Natural killer cell (primary cell): ENCODE measurements at regions not wholly inside any gene's neighbourhood (a gene's known extent, or its start where the extent isn't known, plus 50 kb on each side); places are given as distances from the start of the nearest gene placed in this dataset.
"Not testable (repeated sequence)": the region's sequence is repeated elsewhere in the genome, so short reads cannot be mapped to it uniquely, and the experiment has no call there.

Source experiments
- ATAC-seq, 3 donors: fragments of 150-1000 bp in 2 of 3; fragments of 200-7000 bp in 1 of 3; cut with Tn5 transposase; 1 replicate in 1 of 3; 2 replicates in 2 of 3; pipeline ENCODE4 v1.10.0; 2021; ENCODE audit warnings: mild to moderate bottlenecking in 2 of 3, moderate library complexity in 2 of 3
- DNase-seq, 2 donors: peaks; one replicate each; pipeline versions ENCODE4 v3.0.0 to v3.0.0-alpha.2; 2013 to 2021; ENCODE audit warnings: mixed read lengths in 1 of 2
- H3K27ac ChIP-seq: one replicate; pipeline ENCODE4 v1.5.1; 2013; ENCODE audit warnings: mild to moderate bottlenecking, low read length
- H3K27me3 ChIP-seq: one replicate; pipeline ENCODE4 v1.6.1; 2013; ENCODE audit warnings: low read length; ENCODE audit not compliant: control insufficient read depth, insufficient read depth
- H3K36me3 ChIP-seq: one replicate; pipeline ENCODE4 v1.6.1; 2013; ENCODE audit warnings: low read length; ENCODE audit not compliant: control insufficient read depth, insufficient read depth
- H3K4me1 ChIP-seq: one replicate; pipeline ENCODE4 v1.6.1; 2013; ENCODE audit warnings: low read length; ENCODE audit not compliant: control insufficient read depth, insufficient read depth
- H3K4me3 ChIP-seq: one replicate; pipeline ENCODE4 v1.5.1; 2013; ENCODE audit warnings: low read length
- H3K9me3 ChIP-seq: one replicate; pipeline ENCODE4 v1.6.1; 2013; ENCODE audit warnings: low read length; ENCODE audit not compliant: control insufficient read depth, insufficient read depth
- H3K27ac Mint-ChIP-seq, 2 donors: one replicate each; pipeline ENCODE4 v1.8.0; 2022; ENCODE audit warnings: mild to moderate bottlenecking in 2 of 2, mixed read lengths in 2 of 2, moderate library complexity in 1 of 2
- H3K27me3 Mint-ChIP-seq, 2 donors: one replicate each; pipeline ENCODE4 v1.8.0; 2022; ENCODE audit warnings: low read depth in 2 of 2, mixed read lengths in 2 of 2
- H3K36me3 Mint-ChIP-seq: one replicate; pipeline ENCODE4 v1.8.0; 2022; ENCODE audit warnings: mixed read lengths
- H3K4me1 Mint-ChIP-seq, 2 donors: one replicate each; pipeline ENCODE4 v1.8.0; 2022; ENCODE audit warnings: mixed read lengths in 2 of 2
- H3K4me3 Mint-ChIP-seq: one replicate; pipeline ENCODE4 v1.8.0; 2022; ENCODE audit warnings: mild to moderate bottlenecking, moderate library complexity, mixed read lengths
- H3K9me3 Mint-ChIP-seq, 2 donors: one replicate each; pipeline ENCODE4 v1.8.0; 2022; ENCODE audit warnings: mixed read lengths in 2 of 2
- CTCF ChIP-seq: fragments of 200-600 bp; IDR thresholded peaks from one replicate; pipeline ENCODE4 v1.8.0; 2022; ENCODE audit warnings: antibody characterized with exemption
- WGBS: methylation state at CpG from one replicate; pipeline ENCODE4 v1.1.7; 2013; ENCODE audit warnings: missing lambda C conversion rate; ENCODE audit not compliant: insufficient coverage; 5-methylcytosine and 5-hydroxymethylcytosine counted together
- intact Hi-C: fragments of 100-400 bp; cut with micrococcal nuclease; formaldehyde crosslinking; loops from one replicate; pipeline ENCODE4 v1.14.2; 2022

GRCh38 chr10:123250640-123251039, 96.4 kb downstream of the BUB3 start:
- Mint-ChIP-seq H3K27me3 (no peaks in the 10 kb centered on the region), H3K27ac (no peak overlapping the region), H3K4me1 (no peaks in the 10 kb centered on the region), H3K36me3 (no peaks in the 10 kb centered on the region), H3K9me3 (no peaks in the 10 kb centered on the region), H3K4me3 (no peak overlapping the region)
- no peak for ATAC-seq
- TF ChIP-seq CTCF, result no peak
- WGBS, result 94% methylated on average over 4 of the region's 4 CpGs
- DNase-seq, result no peak
- Histone ChIP-seq H3K4me3 (no peak overlapping the region), H3K9me3 (peaks cover 8% of the 10 kb centered on the region), H3K27me3 (no peaks in the 10 kb centered on the region), H3K27ac (no peak overlapping the region), H3K4me1 (no peaks in the 10 kb centered on the region), H3K36me3 (no peaks in the 10 kb centered on the region)
- intact Hi-C loops, result no loop called here

- Mint-ChIP-seq H3K9me3 (no peaks in the 10 kb centered on the region), H3K4me1 (no peaks in the 10 kb centered on the region), H3K4me3 (no peak overlapping the region), H3K27ac (no peak overlapping the region), H3K36me3 (no peaks in the 10 kb centered on the region), H3K27me3 (no peaks in the 10 kb centered on the region)
- ATAC-seq, result no peak
- peaks cover 8% of the 10 kb centered on the region for H3K9me3 ChIP-seq
- intact Hi-C loops, result no loop called here
- no peak for DNase-seq
- 73% methylated on average over 2 of the region's 4 CpGs for WGBS
- no peak for TF ChIP-seq CTCF
- no peaks in the 10 kb centered on the region for H3K4me1 ChIP-seq
- no peak overlapping the region for H3K27ac ChIP-seq
- H3K4me3 ChIP-seq, result no peak overlapping the region
- no peaks in the 10 kb centered on the region for H3K36me3 ChIP-seq
- H3K27me3 ChIP-seq, result no peaks in the 10 kb centered on the region
Observed at GRCh38 chr10:123252779-123253178, 98.6 kb downstream of the BUB3 start.

GRCh38 chr10:123254343-123254742, 100.1 kb downstream of the BUB3 start:
- H3K4me1 Mint-ChIP-seq, H3K9me3 ChIP-seq, intact Hi-C loops, H3K36me3 Mint-ChIP-seq, H3K27ac Mint-ChIP-seq, H3K4me1 ChIP-seq, H3K4me3 Mint-ChIP-seq, H3K4me3 ChIP-seq, H3K27me3 ChIP-seq, H3K27me3 Mint-ChIP-seq, H3K36me3 ChIP-seq, H3K9me3 Mint-ChIP-seq: not testable (repeated sequence)
- H3K27ac ChIP-seq, result peak overlapping the region; percentile 10
- DNase-seq (peak; percentile 37), ATAC-seq (peak; percentile 43 to 45 (median 44))
- whole genome bisulfite sequencing, result 74% methylated on average over 5 of the region's 5 CpGs

DNA sequence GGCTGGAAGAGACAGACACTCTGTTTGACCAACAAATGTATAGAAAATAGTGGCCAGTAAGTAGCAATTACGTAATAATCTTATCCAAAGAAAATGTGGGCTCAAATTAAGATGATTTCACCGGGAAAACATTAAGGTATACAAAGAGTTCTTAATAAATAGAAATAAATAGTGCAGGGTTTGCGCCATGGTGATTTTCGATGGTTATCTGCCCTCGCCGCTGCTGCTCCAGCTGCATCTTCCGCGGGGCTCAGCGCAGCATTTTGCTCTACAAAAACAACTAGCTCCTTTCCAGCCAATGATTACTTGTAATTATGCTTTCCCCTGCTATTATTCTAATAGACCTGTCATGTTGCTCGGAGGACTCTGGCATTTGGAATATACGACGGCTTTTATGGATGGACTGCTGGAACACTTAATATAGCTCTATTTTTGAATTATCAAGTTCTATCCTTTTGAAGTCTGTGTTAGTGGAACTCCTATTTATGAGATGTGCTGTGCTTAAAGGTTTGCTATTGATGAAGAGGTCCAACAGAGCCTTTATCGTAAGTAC, 103.8 kb downstream of the BUB3 start:
- Mint-ChIP-seq H3K9me3 (no peaks in the 10 kb centered on the region), H3K27me3 (no peaks in the 10 kb centered on the region), H3K4me3 (no peak overlapping the region), H3K27ac (no peak overlapping the region), H3K4me1 (no peaks in the 10 kb centered on the region), H3K36me3 (no peaks in the 10 kb centered on the region)
- DNase-seq (no peak), ATAC-seq (no peak)
- no peak overlapping the region for H3K27ac ChIP-seq
- WGBS, result 98% methylated on average over 10 of the region's 13 CpGs
- TF ChIP-seq CTCF, result no peak
- H3K27me3 ChIP-seq, result no peaks in the 10 kb centered on the region
- H3K4me3 ChIP-seq, result no peak overlapping the region
- H3K4me1 ChIP-seq, result no peaks in the 10 kb centered on the region
- no peaks in the 10 kb centered on the region for H3K36me3 ChIP-seq
- peaks cover 8% of the 10 kb centered on the region for H3K9me3 ChIP-seq
- intact Hi-C loops, result no loop called here
